HFFc6 (cell line): ENCODE measurements at regions not wholly inside any gene's neighbourhood (a gene's known extent, or its start where the extent isn't known, plus 50 kb on each side); places are given as distances from the start of the nearest gene placed in this dataset.

Experiments
- DNase-seq: peaks from one replicate; pipeline ENCODE4 v3.0.0-alpha.2; 2018
- H3K27ac Mint-ChIP-seq: 2 replicates; pipeline ENCODE4 v1.8.0; 2020; ENCODE audit warnings: mild to moderate bottlenecking, mixed read lengths
- H3K27me3 Mint-ChIP-seq: 2 replicates; pipeline ENCODE4 v1.8.0; 2021; ENCODE audit warnings: mild to moderate bottlenecking, moderate library complexity, mixed read lengths; ENCODE audit not compliant: insufficient read depth
- H3K36me3 Mint-ChIP-seq: 2 replicates; pipeline ENCODE4 v1.8.0; 2021; ENCODE audit warnings: low read depth, mixed read lengths
- H3K4me1 Mint-ChIP-seq: 2 replicates; pipeline ENCODE4 v1.8.0; 2020; ENCODE audit warnings: low read depth, mixed read lengths
- H3K4me3 Mint-ChIP-seq: 2 replicates; pipeline ENCODE4 v1.8.0; 2020; ENCODE audit warnings: mild to moderate bottlenecking, moderate library complexity, mixed read lengths
- H3K9me3 Mint-ChIP-seq: 2 replicates; pipeline ENCODE4 v1.8.0; 2020; ENCODE audit warnings: mild to moderate bottlenecking, mixed read lengths
- TF ChIP-seq, protein P1 (sequence below): fragments of 200-600 bp; sonication (generic); IDR thresholded peaks from 2 replicates; pipeline ENCODE4 v1.5.0; 2021; ENCODE audit warnings: antibody characterized with exemption, mild to moderate bottlenecking

DNA sequence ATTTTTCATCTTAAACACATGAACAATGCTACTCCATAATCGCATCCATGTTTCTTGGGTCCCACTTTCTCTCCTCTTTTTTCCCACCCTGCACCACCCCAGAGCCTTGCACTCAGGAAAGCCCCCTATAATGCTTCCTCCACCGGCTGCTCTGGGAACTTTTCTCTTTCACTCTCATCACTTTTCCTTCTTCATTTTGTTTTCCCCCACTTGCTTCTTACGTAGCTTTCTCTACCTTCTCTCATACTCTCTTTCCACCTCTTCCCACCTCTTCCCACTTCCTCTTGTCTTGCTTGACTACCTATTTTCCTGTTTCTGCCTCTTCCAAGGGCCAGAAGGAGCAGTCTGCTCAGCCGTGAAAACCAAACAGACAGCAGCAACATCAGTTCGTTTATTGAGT lies 229.5 kb upstream of the RHOBTB1 start:
- Mint-ChIP-seq H3K27ac (no peak overlapping the region), H3K36me3 (no peaks in the 10 kb centered on the region), H3K4me3 (no peak overlapping the region), H3K4me1 (no peaks in the 10 kb centered on the region), H3K9me3 (no peaks in the 10 kb centered on the region), H3K27me3 (peaks cover 14% of the 10 kb centered on the region)
- DNase-seq = no peak
- TF ChIP-seq, protein P1, sequence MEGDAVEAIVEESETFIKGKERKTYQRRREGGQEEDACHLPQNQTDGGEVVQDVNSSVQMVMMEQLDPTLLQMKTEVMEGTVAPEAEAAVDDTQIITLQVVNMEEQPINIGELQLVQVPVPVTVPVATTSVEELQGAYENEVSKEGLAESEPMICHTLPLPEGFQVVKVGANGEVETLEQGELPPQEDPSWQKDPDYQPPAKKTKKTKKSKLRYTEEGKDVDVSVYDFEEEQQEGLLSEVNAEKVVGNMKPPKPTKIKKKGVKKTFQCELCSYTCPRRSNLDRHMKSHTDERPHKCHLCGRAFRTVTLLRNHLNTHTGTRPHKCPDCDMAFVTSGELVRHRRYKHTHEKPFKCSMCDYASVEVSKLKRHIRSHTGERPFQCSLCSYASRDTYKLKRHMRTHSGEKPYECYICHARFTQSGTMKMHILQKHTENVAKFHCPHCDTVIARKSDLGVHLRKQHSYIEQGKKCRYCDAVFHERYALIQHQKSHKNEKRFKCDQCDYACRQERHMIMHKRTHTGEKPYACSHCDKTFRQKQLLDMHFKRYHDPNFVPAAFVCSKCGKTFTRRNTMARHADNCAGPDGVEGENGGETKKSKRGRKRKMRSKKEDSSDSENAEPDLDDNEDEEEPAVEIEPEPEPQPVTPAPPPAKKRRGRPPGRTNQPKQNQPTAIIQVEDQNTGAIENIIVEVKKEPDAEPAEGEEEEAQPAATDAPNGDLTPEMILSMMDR = no peak

DNA sequence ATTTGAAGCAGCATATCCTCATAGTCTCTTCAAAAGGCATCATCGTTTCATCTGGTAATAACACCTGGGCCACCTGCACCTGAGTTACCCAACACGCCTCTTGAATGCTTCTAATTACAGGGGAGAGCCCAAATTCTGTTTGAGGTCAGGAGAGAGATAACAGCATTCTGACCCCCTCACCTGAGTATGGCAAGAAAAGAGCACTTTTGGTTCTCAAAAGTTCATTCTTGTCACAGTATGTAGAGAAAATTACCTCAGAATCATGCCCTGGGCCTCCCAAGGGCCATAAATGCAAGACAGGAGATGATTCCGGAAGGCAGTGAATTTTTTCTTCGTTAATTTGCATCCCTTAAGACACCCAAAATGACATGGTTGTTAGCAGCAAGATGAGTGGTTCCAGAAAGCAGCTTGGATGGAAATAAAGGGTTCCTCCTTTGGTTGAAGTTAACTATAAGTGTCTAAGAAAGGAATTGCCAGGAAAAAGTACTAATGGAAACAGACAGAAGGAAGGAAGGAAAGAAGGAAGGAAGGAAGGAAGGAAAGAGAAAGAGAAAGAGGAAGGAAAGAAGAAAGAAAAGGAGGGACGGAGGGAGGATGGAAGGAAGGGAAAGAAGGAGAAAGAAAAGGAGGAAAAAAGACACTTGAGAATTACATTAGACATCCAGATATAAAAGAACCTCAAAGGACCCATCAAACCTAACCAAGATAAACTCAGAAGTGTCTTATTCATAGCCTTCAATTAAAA lies 228.4 kb upstream of the RHOBTB1 start:
- TF ChIP-seq, protein P1 = no peak
- Mint-ChIP-seq H3K9me3 (no peaks in the 10 kb centered on the region), H3K36me3 (no peaks in the 10 kb centered on the region), H3K4me3 (no peak overlapping the region), H3K4me1 (no peaks in the 10 kb centered on the region), H3K27me3 (peaks cover 14% of the 10 kb centered on the region), H3K27ac (no peak overlapping the region)
- DNase-seq = no peak

DNA sequence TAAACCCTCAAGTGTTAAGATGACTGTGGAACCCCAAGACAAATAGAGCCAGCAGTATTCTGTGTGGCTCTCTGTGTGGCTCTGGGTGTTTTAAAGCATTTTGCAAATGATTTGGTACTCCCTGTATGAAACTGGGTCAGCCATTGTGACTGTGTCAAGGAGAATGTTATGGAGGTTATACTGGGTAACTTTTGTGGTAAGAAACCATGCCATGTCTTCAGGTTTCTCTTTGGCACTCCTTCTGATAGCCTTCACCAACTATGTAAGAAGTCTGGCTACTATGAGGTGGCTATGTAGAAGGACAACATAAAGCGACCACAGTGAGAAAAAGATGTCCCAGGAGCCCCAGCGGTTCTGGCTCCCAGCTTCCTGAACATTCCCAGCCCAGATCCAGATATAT lies 226.6 kb upstream of the RHOBTB1 start:
- no peaks in the 10 kb centered on the region for H3K9me3 Mint-ChIP-seq
- peaks cover 14% of the 10 kb centered on the region for H3K27me3 Mint-ChIP-seq
- no peaks in the 10 kb centered on the region for H3K36me3 Mint-ChIP-seq
- no peak for DNase-seq
- no peak overlapping the region for H3K27ac Mint-ChIP-seq
- TF ChIP-seq, protein P1 = no peak
- no peaks in the 10 kb centered on the region for H3K4me1 Mint-ChIP-seq
- no peak overlapping the region for H3K4me3 Mint-ChIP-seq

DNA sequence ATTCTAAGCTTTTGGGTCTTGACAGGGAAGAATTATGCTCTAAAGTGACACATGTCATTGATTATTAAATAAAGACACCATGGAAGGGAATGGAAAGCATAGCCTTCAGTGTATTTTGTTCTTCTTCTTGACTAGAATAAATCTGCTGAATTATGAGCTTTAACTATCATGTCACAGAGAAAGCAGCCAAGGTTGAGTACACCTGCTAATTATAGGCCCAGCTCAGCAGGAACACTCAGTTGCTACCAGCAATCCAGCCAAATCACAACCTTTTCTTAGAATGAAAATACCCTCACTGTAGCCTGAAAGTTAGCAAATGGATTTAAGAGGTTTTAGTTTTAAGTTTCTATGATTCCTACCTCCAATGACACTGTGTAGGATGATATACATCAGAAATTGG lies 225.3 kb upstream of the RHOBTB1 start:
- Mint-ChIP-seq H3K4me3 (no peak overlapping the region), H3K36me3 (no peaks in the 10 kb centered on the region), H3K27me3 (peaks cover 9% of the 10 kb centered on the region), H3K4me1 (no peaks in the 10 kb centered on the region), H3K27ac (no peak overlapping the region), H3K9me3 (no peaks in the 10 kb centered on the region)
- TF ChIP-seq, protein P1 = no peak
- DNase-seq = no peak

DNA sequence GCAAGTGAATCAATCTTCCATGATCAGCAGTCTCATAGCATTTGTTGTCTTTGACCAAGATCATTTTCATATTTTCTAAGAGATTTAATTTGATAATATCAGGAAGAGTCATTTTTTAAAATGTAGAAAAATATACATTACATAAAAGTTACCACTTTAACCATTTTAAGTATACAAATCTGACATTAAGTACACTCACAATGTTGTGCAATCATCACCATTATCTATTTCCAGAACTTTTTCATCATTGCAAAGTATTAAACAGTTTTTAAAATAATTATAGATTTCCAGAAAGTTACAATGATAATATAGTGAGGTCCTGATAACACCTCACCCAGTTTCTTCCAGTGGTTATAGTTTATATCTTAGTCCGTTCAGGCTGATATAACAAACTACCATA lies 222.5 kb upstream of the RHOBTB1 start:
- Mint-ChIP-seq H3K9me3 (no peaks in the 10 kb centered on the region), H3K36me3 (no peaks in the 10 kb centered on the region), H3K4me3 (no peak overlapping the region), H3K27ac (no peak overlapping the region), H3K4me1 (no peaks in the 10 kb centered on the region), H3K27me3 (no peaks in the 10 kb centered on the region; the same call in none of the 2 replicates)
- TF ChIP-seq, protein P1 = no peak
- no peak for DNase-seq
